ENCODE measurements at regions not wholly inside any gene's neighbourhood (a gene's known extent, or its start where the extent isn't known, plus 50 kb on each side); places are given as distances from the start of the nearest gene placed in this dataset.
A peak's percentile ranks its signal among the peaks of the same experiment; 100 is the strongest.
"Not testable (repeated sequence)": the region's sequence is repeated elsewhere in the genome, so short reads cannot be mapped to it uniquely, and the experiment has no call there.

GRCh38 chr4:14399848-14400247, 602.4 kb upstream of the CPEB2 start:
- DNase-seq, result no peak

- no peak for DNase-seq
These were observed 602.0 kb upstream of the CPEB2 start for GRCh38 chr4:14400307-14400706.

- DNase-seq, result no peak
These were observed 599.1 kb upstream of the CPEB2 start for GRCh38 chr4:14403132-14403531.

- DNase-seq, result no peak
These were observed 597.6 kb upstream of the CPEB2 start for GRCh38 chr4:14404730-14405129.

- no peak for DNase-seq
These were observed 591.8 kb upstream of the CPEB2 start for GRCh38 chr4:14410516-14410915.

GRCh38 chr4:14415146-14415545, 587.1 kb upstream of the CPEB2 start:
- DNase-seq, result no peak

GRCh38 chr4:14419516-14419915, 582.8 kb upstream of the CPEB2 start:
- DNase-seq, result no peak

GRCh38 chr4:14426297-14426696, 576.0 kb upstream of the CPEB2 start:
- not testable (repeated sequence) for DNase-seq

- no peak for DNase-seq
These were observed 574.2 kb upstream of the CPEB2 start for GRCh38 chr4:14428125-14428524.

- DNase-seq, result no peak
These were observed 570.8 kb upstream of the CPEB2 start for GRCh38 chr4:14431155-14432134.

- DNase-seq, result no peak
These were observed 567.8 kb upstream of the CPEB2 start for GRCh38 chr4:14434483-14434882.

GRCh38 chr4:14434916-14435315, 567.4 kb upstream of the CPEB2 start:
- no peak for DNase-seq

- no peak for DNase-seq
These were observed 560.7 kb upstream of the CPEB2 start for GRCh38 chr4:14441561-14441960.

- DNase-seq, result no peak
These were observed 556.4 kb upstream of the CPEB2 start for GRCh38 chr4:14445882-14446281.

- DNase-seq, result no peak
These were observed 556.0 kb upstream of the CPEB2 start for GRCh38 chr4:14446311-14446710.

GRCh38 chr4:14446904-14447303, 555.4 kb upstream of the CPEB2 start:
- no peak for DNase-seq

- no peak for DNase-seq
These were observed 553.0 kb upstream of the CPEB2 start for GRCh38 chr4:14449308-14449707.

- DNase-seq, result no peak
These were observed 550.3 kb upstream of the CPEB2 start for GRCh38 chr4:14452001-14452400.

- peak; percentile 0 for DNase-seq
These were observed 549.5 kb upstream of the CPEB2 start for GRCh38 chr4:14452764-14453163.

GRCh38 chr4:14458463-14458862, 543.8 kb upstream of the CPEB2 start:
- DNase-seq, result no peak

- no peak for DNase-seq
These were observed 537.2 kb upstream of the CPEB2 start for GRCh38 chr4:14465057-14465456.

- DNase-seq, result no peak
These were observed 536.8 kb upstream of the CPEB2 start for GRCh38 chr4:14465507-14465906.

- DNase-seq, result no peak
These were observed 523.8 kb upstream of the CPEB2 start for GRCh38 chr4:14478504-14478903.

- no peak for DNase-seq
These were observed 505.9 kb upstream of the CPEB2 start for GRCh38 chr4:14496408-14496807.

GRCh38 chr4:14496969-14497368, 505.3 kb upstream of the CPEB2 start:
- no peak for DNase-seq
